ENCODE measurements at regions not wholly inside any gene's neighbourhood (a gene's known extent, or its start where the extent isn't known, plus 50 kb on each side); places are given as distances from the start of the nearest gene placed in this dataset.

- TF ChIP-seq EZH2 (IDR thresholded peaks at IDR 0.05; ENCODE audit: borderline replicate concordance, low read depth, low read length, severe bottlenecking) (no peak), MAX (IDR thresholded peaks at IDR 0.05; ENCODE audit: insufficient read depth, insufficient read length) (no peak), CTCF (IDR thresholded peaks at IDR 0.05; ENCODE audit: extremely low read depth in 1 of 2, insufficient read depth in 1 of 2, low read depth in 1 of 2, low read length in 2 of 2) (no peak), POLR2A (IDR thresholded peaks at IDR 0.05; ENCODE audit: low read depth, low read length) (no peak), MYC (IDR thresholded peaks at IDR 0.05; ENCODE audit: low read depth, low read length) (no peak)
Observed at GRCh38 chr1:53408755-53409129, 50.5 kb upstream of the DMRTB1 start.

Data from endothelial cell of umbilical vein (primary cell).